HG02610 (cell line): ENCODE measurements at regions not wholly inside any gene's neighbourhood (a gene's known extent, or its start where the extent isn't known, plus 50 kb on each side); places are given as distances from the start of the nearest gene placed in this dataset.

Experiments used
- ATAC-seq: cut with Tn5 transposase; IDR thresholded peaks from one replicate; pipeline ENCODE4 v1.9.1; 2021; ENCODE audit warnings: mild to moderate bottlenecking, moderate library complexity; ENCODE audit not compliant: unreplicated experiment

- ATAC-seq: no peak
Measured at GRCh38 chr16:49003992-49004391, 277.6 kb downstream of the CBLN1 start.

GRCh38 chr16:49003022-49003421 is 278.6 kb downstream of the CBLN1 start:
- ATAC-seq: no peak

- no peak for ATAC-seq
Measured at GRCh38 chr16:49000594-49000993, 281.0 kb downstream of the CBLN1 start.

- ATAC-seq: no peak
Measured at GRCh38 chr16:48999508-48999907, 282.1 kb downstream of the CBLN1 start.

- ATAC-seq: no peak
Measured at GRCh38 chr16:48999044-48999443, 282.6 kb downstream of the CBLN1 start.

GRCh38 chr16:48997946-48998345 is 283.7 kb downstream of the CBLN1 start:
- no peak for ATAC-seq

- no peak for ATAC-seq
Measured at GRCh38 chr16:48997081-48997615, 284.5 kb downstream of the CBLN1 start.

- no peak for ATAC-seq
Measured at GRCh38 chr16:48978501-48978900, 303.1 kb downstream of the CBLN1 start.

GRCh38 chr16:48972236-48972635 is 309.4 kb downstream of the CBLN1 start:
- ATAC-seq: no peak

- ATAC-seq: no peak
Measured at GRCh38 chr16:48971571-48972077, 310.0 kb downstream of the CBLN1 start.

- ATAC-seq: no peak
Measured at GRCh38 chr16:48970216-48970615, 311.4 kb downstream of the CBLN1 start.

GRCh38 chr16:48969611-48970010 is 312.0 kb downstream of the CBLN1 start:
- ATAC-seq: no peak

GRCh38 chr16:48965386-48965785 is 316.3 kb downstream of the CBLN1 start:
- no peak for ATAC-seq

GRCh38 chr16:48963901-48964615 is 317.6 kb downstream of the CBLN1 start:
- ATAC-seq: no peak

GRCh38 chr16:48963306-48963705 is 318.3 kb downstream of the CBLN1 start:
- ATAC-seq: no peak

- no peak for ATAC-seq
Measured at GRCh38 chr16:48961546-48961945, 320.1 kb downstream of the CBLN1 start.

- ATAC-seq: no peak
Measured at GRCh38 chr16:48960830-48961229, 320.8 kb downstream of the CBLN1 start.

GRCh38 chr16:48959747-48960146 is 321.9 kb downstream of the CBLN1 start:
- no peak for ATAC-seq

GRCh38 chr16:48959204-48959603 is 322.4 kb downstream of the CBLN1 start:
- no peak for ATAC-seq

GRCh38 chr16:48958681-48959080 is 323.0 kb downstream of the CBLN1 start:
- no peak for ATAC-seq

GRCh38 chr16:48956620-48957019 is 325.0 kb downstream of the CBLN1 start:
- no peak for ATAC-seq

- no peak for ATAC-seq
Measured at GRCh38 chr16:48955837-48956236, 325.8 kb downstream of the CBLN1 start.
